ENCODE measurements at regions not wholly inside any gene's neighbourhood (a gene's known extent, or its start where the extent isn't known, plus 50 kb on each side); places are given as distances from the start of the nearest gene placed in this dataset.
"Not testable (repeated sequence)": the region's sequence is repeated elsewhere in the genome, so short reads cannot be mapped to it uniquely, and the experiment has no call there.

GRCh38 chr2:3034856-3035255 lies 342.8 kb downstream of the EIPR1 start:
- H3K27me3 ChIP-seq (ENCODE audit: control insufficient read depth, insufficient read depth, low read length), result no peaks in the 10 kb centered on the region
- no peak overlapping the region for H3K4me3 ChIP-seq (ENCODE audit: low read depth, low read length)
- DNase-seq (ENCODE audit: low read depth), result no peak
- no peaks in the 10 kb centered on the region for H3K36me3 ChIP-seq (ENCODE audit: control insufficient read depth, insufficient read depth, low read length)
- TF ChIP-seq CTCF (IDR thresholded peaks at IDR 0.05; ENCODE audit: insufficient read depth, low read length, poor library complexity, severe bottlenecking), result no peak

GRCh38 chr2:3034396-3034795 lies 343.2 kb downstream of the EIPR1 start:
- TF ChIP-seq CTCF (IDR thresholded peaks at IDR 0.05; ENCODE audit: insufficient read depth, low read length, poor library complexity, severe bottlenecking), result no peak
- Histone ChIP-seq H3K27me3 (ENCODE audit: control insufficient read depth, insufficient read depth, low read length) (no peaks in the 10 kb centered on the region), H3K4me3 (ENCODE audit: low read depth, low read length) (no peak overlapping the region), H3K36me3 (ENCODE audit: control insufficient read depth, insufficient read depth, low read length) (no peaks in the 10 kb centered on the region)
- DNase-seq (ENCODE audit: low read depth), result no peak

GRCh38 chr2:3033315-3033714 lies 344.3 kb downstream of the EIPR1 start:
- no peak overlapping the region for H3K4me3 ChIP-seq (ENCODE audit: low read depth, low read length)
- H3K27me3 ChIP-seq (ENCODE audit: control insufficient read depth, insufficient read depth, low read length), result no peaks in the 10 kb centered on the region
- TF ChIP-seq CTCF (IDR thresholded peaks at IDR 0.05; ENCODE audit: insufficient read depth, low read length, poor library complexity, severe bottlenecking), result no peak
- H3K36me3 ChIP-seq (ENCODE audit: control insufficient read depth, insufficient read depth, low read length), result no peaks in the 10 kb centered on the region
- no peak for DNase-seq (ENCODE audit: low read depth)

- H3K36me3 ChIP-seq (ENCODE audit: control insufficient read depth, insufficient read depth, low read length); H3K27me3 ChIP-seq (ENCODE audit: control insufficient read depth, insufficient read depth, low read length); H3K4me3 ChIP-seq (ENCODE audit: low read depth, low read length); DNase-seq (ENCODE audit: low read depth): not testable (repeated sequence)
Measured at GRCh38 chr2:3030791-3031190, 346.8 kb downstream of the EIPR1 start.

GRCh38 chr2:3025984-3026383 lies 351.6 kb downstream of the EIPR1 start:
- Histone ChIP-seq H3K27me3 (ENCODE audit: control insufficient read depth, insufficient read depth, low read length) (no peaks in the 10 kb centered on the region), H3K36me3 (ENCODE audit: control insufficient read depth, insufficient read depth, low read length) (no peaks in the 10 kb centered on the region), H3K4me3 (ENCODE audit: low read depth, low read length) (no peak overlapping the region)
- no peak for DNase-seq (ENCODE audit: low read depth)
- TF ChIP-seq CTCF (IDR thresholded peaks at IDR 0.05; ENCODE audit: insufficient read depth, low read length, poor library complexity, severe bottlenecking), result no peak

- TF ChIP-seq CTCF (IDR thresholded peaks at IDR 0.05; ENCODE audit: insufficient read depth, low read length, poor library complexity, severe bottlenecking), result no peak
- H3K36me3 ChIP-seq (ENCODE audit: control insufficient read depth, insufficient read depth, low read length), result no peaks in the 10 kb centered on the region
- H3K4me3 ChIP-seq (ENCODE audit: low read depth, low read length), result no peak overlapping the region
- no peaks in the 10 kb centered on the region for H3K27me3 ChIP-seq (ENCODE audit: control insufficient read depth, insufficient read depth, low read length)
- no peak for DNase-seq (ENCODE audit: low read depth)
Measured at GRCh38 chr2:3025261-3025660, 352.4 kb downstream of the EIPR1 start.

All from kidney epithelial cell (primary cell).